Mammary epithelial cell (primary cell): ENCODE measurements at regions not wholly inside any gene's neighbourhood (a gene's known extent, or its start where the extent isn't known, plus 50 kb on each side); places are given as distances from the start of the nearest gene placed in this dataset.

Experiments
- EZH2 ChIP-seq: IDR thresholded peaks from 2 replicates; pipeline ENCODE4 v1.6.1; 2012; ENCODE audit warnings: low read length, inconsistent platforms, borderline replicate concordance
- TF ChIP-seq, protein P1 (sequence below), 2 donors: IDR thresholded peaks in 1 of 2; conservative IDR thresholded peaks in 1 of 2; 2 replicates each; pipeline ENCODE4 v1.5.1; 2011 to 2012; ENCODE audit warnings: inconsistent platforms in 2 of 2, low read length in 2 of 2, mild to moderate bottlenecking in 2 of 2, control low read depth in 1 of 2, low read depth in 1 of 2; ENCODE audit not compliant: insufficient read depth in 1 of 2; ENCODE audit errors: extremely low read depth in 1 of 2

DNA sequence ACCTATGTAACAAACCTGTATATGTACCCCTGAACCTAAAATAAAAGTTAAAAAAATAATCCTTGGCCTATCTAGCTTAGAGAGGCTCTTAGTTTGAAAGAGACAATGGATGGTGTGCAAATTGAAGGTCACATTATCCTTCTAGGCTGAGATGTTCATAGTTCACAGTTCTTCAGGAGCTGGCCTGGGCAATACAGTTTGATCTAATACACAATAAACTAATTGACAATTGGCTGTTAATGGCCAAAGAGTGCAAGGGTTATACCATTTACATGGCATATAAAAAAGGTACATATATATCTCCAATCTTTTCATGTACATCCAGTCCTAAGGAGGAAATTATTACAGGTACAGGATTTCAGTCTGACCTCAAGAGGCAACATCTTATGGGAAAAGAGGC is 117.4 kb upstream of the NEDD9 start:
- TF ChIP-seq, protein P1, sequence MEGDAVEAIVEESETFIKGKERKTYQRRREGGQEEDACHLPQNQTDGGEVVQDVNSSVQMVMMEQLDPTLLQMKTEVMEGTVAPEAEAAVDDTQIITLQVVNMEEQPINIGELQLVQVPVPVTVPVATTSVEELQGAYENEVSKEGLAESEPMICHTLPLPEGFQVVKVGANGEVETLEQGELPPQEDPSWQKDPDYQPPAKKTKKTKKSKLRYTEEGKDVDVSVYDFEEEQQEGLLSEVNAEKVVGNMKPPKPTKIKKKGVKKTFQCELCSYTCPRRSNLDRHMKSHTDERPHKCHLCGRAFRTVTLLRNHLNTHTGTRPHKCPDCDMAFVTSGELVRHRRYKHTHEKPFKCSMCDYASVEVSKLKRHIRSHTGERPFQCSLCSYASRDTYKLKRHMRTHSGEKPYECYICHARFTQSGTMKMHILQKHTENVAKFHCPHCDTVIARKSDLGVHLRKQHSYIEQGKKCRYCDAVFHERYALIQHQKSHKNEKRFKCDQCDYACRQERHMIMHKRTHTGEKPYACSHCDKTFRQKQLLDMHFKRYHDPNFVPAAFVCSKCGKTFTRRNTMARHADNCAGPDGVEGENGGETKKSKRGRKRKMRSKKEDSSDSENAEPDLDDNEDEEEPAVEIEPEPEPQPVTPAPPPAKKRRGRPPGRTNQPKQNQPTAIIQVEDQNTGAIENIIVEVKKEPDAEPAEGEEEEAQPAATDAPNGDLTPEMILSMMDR (conservative IDR thresholded peaks at IDR 0.05 in 1 of 2, IDR thresholded peaks at IDR 0.05 in 1 of 2; ENCODE audit: extremely low read depth in 1 of 2, insufficient read depth in 1 of 2, low read depth in 1 of 2, low read length in 2 of 2), result no peak
- no peak for TF ChIP-seq EZH2
